NCI-H2081 treated with DMSO at 0.1 percent for 48 hours (cell line): ENCODE measurements at regions not wholly inside any gene's neighbourhood (a gene's known extent, or its start where the extent isn't known, plus 50 kb on each side); places are given as distances from the start of the nearest gene placed in this dataset.
"Not testable (repeated sequence)": the region's sequence is repeated elsewhere in the genome, so short reads cannot be mapped to it uniquely, and the experiment has no call there.

Source experiments
- DNase-seq: peaks from one replicate; lab custom pipeline; 2025; lab: John Stamatoyannopoulos, UW

DNA sequence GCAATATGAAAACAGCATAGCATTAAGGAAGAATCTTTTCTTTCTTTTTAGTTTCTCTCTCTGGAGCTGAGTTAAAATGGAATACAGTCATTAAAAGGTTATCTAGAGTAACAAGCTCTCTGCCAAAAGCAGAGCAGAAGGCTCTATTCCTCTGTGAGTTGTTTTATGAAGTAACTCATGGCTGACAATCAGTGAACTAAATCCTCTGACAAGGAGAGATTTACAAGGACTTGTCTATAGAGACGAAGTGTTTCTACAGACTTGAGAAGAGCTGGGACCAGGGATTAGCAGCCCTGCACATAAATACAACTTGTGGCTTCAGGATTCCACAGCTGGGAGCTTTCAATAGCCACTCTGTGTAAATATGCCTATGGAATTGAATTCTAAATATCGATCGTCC lies 192.5 kb upstream of the RAG2 start:
- DNase-seq: no peak

DNA sequence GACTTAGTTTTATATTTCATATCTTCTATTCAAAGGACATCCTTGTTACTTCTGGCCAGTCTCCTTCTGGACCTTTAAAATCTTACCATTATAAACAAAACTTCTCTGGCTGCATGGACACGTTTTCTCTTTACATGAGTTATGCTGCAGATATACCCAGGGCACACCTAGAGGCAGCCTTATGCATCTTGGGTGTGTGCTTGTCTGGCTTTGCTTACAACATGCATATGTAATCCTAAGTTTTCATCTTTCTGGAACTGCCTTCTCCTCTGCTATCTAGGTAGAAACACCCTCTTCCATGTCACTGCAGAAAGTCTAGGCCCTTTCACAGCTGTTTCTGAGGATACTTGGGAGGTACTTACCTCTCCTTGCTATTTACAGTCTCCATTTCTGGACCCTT lies 185.8 kb upstream of the RAG2 start:
- DNase-seq: no peak

DNA sequence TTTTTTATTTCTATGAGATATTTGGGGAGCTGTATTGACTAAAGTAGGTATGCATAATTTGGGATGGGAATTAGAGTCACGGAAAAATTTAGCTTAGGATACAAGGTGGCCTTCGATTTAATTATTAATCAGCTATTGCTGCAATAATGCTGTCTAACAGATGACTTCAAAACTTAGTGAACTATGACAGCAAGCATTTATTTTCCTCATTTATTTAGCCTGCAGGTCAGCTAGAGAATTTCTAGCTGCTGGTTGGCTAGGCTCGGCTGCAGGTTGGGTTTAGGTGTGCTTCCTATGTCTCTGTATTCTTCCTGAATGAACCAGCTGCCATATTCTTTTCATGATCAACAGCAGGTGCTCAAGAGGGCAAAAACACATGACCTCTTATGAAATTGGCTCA lies 181.8 kb upstream of the RAG2 start:
- no peak for DNase-seq

DNA sequence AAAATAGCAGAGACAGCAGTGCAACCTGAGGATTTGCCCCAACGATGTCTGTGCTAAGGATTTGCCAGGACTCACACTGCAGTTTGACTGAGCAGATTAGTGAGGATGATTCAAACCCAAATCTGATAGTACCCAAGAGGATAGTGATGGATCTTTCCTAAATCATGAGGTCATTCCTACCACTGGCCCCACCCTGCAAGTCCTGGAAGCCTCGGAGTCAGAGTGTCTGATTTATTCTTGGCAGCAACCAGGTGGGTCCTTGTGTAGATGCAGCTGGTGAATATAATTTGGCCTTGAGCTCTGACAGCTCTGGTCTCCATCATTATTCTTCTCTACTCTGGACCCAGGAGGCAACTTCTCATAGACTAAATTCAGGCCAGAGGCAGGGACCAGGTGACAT lies 179.3 kb upstream of the RAG2 start:
- no peak for DNase-seq

DNA sequence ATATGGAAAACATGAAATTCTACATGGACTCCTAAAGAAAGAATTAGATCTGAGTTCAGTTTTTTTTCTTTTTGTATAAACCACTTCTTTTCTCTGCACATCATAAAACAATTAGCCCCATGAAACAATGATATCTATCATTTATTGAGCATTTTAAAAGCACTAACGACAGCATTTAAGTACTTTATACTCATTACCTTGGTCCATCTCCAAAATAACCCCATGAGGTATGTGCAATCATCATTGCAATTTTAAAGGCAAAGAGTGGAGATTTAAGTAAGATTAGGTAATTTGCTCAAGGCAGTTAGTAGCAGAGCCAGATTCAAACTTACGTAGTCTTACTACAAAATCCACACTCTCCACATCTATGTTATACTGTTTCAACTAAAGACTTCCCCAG lies 177.7 kb upstream of the RAG2 start:
- DNase-seq: no peak

DNA sequence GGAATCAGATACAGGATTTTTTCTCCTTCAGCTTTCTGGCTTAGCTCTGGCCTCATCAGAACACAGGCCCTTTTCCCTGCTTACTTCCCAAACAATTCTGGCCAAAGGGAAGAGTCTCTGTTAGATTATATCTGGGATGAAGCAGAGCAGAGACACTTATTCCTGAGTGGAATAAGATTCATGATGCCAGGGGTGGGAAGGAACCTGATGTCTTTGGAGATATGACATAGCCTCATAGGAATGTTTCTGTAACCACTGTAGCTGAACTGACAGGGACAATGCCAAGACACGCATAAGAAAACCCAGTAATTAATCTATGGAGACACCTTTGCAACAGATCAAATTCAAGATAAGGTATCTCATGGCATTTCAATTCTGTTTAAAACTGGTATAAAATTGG lies 177.1 kb upstream of the RAG2 start:
- DNase-seq: no peak

DNA sequence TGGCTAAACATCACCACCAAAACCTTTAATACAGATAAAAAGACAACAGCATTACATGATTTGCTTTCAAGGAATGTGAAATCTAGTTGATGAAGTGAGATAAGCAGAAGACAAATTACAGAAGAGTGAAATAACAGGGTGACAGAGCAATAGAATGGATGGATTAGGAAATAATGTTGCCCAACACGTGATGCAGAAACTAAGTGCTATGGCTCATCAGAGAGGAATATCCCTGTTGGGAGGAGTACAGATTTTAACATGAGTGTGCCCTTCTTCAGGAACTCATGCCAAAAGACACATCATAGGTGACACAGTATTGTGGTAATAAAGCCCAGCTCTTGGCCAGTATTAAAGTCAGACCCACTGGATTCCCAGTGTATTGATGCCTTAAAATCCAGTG lies 176.6 kb upstream of the RAG2 start:
- no peak for DNase-seq

DNA sequence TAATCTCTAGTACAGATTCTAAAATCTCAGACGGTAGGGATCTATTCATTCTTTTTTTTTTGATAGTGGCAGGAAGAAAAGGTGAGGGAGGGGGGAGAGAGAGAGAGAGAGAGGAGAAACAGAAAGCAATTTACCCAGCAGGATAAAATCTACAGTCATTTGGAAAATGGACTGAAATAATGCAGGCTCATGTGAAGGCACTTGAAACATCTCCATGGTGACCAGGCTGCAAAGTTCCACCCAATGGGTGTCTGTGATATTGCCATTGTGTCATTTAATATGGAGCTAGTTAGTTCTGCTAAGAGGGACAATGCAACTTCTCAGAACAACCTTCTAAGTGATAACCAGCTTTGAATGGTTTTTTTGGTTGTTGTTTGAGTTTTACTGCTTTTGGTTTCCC lies 165.2 kb upstream of the RAG2 start:
- no peak for DNase-seq

DNA sequence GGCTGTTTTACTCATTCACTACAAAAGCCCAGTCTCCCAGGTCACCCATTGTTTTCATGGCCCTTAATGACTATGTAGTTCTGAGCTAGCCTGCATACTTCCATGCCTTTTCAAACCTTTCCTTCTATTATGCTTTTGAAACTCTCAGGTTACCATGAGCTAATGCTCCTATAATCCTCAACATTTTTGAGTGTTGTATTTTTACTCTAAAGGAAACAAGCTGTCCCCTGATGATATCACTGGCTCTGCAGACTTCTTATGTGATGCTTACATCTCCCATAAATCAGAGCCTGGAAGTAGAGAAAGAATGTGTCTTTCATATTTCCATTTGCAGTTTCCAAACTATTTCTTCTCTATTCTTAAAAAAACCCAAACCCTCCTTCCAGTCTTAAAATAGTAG lies 159.0 kb upstream of the RAG2 start:
- DNase-seq: no peak

DNA sequence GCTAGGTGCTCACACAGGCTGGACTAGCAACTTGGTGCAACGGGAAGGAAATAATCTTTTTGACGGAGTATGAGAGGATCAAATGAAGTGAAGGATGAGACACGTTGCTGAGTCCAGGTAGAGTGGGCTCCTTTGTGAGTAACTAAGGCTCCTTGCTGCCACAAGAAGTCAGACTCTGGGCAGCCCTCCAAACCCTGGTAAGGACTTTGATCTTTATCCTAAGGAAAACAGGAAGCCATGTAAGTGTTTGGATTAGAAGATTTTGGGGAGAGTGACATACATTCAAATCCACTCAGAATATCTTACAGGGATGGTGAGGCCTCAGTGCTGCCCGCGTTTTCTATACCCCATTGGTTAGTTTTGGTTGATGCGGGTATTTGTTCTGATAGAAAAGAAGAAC lies 155.9 kb upstream of the RAG2 start:
- no peak for DNase-seq

DNA sequence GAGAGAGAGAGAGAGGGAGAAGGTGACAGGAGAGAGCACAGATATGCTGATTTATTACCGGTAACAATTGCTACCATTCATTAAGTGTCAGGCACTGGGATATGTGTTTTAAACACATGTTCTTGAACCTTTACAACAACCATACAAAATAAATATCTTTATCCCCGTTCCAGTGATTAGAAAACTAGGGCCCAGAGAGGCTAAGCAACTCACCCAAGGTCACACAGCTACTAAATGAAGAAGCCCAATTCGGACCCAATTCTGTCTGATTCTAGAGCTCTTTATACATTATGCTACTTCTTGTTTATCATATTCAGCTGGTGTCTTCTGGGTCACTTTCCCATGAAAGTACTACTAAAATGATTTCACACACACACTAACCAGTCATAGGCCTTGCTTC lies 154.0 kb upstream of the RAG2 start:
- no peak for DNase-seq

DNA sequence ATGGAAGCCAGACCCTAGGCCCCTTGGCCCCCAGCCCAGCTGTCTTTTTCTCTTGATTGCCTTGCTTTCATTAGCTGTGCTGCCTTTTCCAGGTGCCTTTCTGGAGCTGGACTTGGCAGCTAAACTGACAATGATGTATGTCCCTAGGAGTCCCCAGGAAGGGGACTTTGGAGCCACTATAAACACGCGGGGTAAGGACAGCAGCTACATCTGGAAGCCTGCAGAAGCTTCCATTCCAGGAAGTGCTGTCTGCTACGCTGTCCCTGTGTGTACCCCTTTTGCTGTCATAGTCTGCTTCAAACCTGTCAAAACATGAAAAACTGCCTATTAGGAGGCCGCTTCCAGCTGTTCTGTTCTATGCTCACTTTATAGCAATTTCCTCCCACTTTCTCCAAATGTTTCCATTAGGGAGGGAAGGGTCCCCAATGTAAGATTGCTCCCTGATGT lies 153.3 kb upstream of the RAG2 start:
- DNase-seq: no peak

DNA sequence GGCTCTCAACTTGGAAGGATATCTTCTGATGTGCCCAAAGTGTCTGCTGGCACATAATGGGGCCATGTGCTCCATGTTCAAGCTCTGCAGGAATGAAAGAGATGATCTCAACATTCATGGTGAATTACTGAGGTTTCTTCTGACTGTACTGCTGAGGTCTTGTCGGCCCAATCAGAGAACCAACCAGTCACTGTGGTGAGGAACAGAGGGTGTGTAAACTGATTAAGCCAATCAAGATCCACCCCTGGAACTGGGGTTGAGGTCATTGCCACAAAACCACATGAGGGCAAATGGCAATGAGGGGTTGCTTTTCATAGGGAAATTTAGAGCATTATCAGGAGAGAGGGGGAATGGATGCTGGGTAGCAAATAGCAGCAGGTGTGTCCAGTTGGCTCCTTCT lies 152.3 kb upstream of the RAG2 start:
- DNase-seq: no peak

DNA sequence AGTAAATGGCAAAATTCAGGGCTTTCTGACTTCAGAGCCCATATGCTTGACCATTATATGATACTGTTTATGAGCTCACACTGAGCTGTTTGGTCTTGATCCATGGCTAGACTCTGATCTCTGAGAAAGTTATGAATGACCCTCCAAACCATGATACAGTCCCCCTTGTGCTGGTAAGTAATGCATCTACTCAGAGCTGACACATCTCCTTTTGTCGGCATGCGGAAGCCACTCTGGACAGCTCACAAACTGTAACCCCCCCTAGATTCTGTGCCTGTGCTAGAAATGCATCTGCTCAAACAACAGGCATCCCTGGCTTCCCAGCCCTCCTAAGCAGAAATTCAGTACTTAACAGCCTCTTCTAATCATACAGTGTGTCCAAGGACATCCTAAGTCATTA lies 150.8 kb upstream of the RAG2 start:
- no peak for DNase-seq

DNA sequence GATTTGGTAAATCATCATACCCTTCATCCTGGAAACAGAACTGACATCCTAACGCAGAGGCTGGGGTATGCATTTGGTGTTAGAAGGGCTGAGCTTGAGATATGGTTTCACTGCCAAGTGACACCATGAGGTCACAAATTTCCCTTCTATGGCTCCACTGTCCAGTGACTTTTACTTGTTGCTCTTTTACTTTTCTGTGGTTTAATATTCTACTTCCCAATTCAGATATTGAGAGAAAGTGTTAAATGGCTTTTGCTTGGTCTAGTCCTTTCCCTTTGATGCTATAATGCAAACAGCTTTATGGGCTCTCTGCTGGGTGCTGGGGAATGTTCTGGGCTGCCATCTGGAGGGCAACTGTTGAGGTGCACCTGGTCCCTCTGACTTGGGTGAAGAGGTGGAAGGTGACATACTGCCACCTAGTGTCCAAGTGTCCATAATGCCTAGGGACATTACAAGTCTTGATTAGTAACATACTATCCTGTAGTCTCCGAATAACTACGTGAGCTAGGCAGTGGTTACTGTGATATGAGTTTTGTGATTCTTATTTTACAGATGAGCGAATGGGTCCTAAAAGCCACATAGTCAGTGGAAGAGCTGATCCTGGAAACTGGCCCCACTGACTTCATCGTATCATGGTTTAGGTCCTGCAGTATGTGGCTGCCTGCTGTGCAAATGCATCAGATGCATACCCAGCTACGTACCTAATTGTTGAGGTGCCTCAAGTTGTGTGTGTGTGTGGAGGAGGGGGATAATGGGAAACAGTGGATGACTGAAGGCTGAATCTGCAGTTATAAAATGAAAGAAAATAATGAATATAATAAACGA lies 149.1 kb upstream of the RAG2 start:
- DNase-seq: peak; percentile 50

DNA sequence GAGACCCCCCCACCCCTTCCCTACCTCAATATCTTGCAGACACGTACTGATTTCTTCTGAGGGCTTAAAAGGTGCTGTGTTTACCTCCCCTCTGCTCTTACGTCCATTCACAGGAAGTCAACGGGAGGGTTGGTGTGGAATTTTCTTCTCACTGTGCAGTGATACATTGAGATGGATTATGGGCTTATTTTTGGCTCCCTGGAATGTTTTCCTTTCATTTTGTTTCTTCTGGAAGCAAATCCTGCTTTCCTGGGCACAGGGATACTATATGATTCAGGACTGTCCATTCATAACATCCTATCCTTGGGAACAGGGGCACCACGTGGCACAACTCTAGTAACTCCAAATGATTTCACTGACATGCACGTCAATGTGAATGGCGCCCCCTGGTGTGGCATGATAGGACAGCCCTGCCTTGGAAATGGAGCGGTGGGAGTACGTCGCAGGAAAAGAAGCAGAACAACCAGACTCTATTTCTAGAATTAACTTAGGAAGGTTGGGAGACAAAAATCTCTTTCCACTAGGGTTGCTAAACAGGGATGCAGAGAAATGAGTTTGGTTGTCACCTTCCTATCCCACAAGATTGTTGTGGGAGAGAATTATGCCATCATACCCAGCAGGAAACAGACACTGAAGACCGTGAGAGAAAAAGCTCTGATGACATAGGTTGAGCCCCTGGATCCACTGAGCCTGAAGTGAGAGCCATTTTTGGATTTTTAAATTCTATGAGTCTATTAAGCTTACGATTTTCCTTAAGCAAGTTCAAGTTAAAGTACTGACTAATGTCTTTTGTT lies 146.5 kb upstream of the RAG2 start:
- peak; percentile 22 for DNase-seq

DNA sequence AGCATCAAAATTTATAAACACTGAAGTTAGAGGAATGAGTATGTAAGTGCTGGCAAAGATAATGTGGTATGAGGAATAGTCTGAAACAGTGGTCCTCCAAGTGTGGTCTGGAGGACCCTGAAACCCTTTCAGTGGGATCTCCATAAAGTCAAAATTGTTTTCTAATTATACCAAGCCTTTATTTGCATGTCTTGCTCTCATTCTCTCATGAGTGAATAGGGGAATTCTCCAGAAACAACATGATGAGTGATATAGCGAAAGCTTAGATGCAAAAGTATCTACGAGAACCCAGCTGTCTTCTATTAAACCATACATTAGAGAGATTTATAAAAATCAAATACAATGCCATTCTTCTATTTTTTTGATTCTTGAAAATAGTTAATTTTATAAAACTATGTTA lies 145.0 kb upstream of the RAG2 start:
- no peak for DNase-seq

DNA sequence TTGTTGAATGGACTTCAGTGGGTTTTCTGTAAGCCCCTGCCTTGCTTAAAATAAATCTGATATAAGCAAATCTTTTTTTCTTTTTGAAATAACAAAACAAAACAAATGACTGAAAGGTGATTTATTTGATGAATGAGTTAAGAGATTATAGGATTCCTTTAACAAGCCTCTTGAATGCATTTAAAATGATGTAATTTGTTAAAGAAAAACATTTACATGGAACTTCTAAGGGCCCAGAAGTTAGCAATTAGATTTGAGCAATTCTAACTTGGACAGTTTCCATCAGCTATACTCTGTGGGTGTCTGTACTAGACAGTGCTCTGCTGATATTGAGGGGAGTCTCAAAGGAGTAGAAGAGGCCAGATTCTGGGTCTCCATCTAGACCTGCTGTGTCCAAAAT lies 143.5 kb upstream of the RAG2 start:
- DNase-seq: no peak

DNA sequence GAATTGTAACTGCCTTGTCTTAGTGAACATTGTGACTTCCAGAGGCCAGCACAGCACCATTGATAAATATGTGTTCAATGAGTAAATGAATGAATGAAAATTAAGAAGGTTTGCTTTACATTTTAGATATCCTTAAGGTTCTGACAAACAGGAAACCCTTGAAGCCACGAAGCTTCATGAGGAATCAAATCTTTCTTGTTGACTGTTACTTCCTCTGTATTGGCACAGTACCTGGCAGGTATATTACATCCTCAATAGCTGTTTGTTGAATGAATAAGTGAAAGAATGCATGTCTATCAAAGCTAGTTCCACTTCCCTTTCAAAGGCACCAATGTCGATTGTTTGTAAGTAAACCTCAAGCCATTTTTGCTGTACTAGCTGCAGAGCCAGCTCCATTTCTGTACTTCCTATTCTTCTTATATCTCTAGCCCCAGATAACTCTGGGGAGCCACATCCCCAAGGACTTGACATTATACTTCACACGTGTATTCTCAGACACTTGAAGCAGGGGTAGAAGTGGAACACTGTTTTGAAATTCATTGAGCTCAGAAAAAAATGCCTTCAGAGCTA lies 140.3 kb upstream of the RAG2 start:
- DNase-seq: no peak

DNA sequence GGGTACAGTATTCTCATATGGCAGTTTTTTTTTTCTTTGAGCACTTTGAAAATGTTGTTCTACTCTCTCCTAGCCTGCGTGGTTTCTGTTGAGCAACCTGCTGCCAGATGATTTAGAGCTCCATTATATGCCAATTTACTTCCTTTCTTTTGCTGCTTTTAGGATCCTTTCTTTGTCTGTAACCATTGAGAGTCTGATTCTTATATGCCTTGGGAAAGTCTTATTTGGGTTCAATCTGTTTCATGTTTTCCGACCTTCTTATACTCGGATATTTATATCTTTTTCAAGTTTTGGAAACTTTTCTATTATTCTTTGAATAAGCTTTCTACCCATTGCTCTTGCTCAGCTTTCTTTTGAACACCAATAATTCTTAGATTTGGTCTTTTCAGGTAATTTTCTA lies 138.1 kb upstream of the RAG2 start:
- no peak for DNase-seq

DNA sequence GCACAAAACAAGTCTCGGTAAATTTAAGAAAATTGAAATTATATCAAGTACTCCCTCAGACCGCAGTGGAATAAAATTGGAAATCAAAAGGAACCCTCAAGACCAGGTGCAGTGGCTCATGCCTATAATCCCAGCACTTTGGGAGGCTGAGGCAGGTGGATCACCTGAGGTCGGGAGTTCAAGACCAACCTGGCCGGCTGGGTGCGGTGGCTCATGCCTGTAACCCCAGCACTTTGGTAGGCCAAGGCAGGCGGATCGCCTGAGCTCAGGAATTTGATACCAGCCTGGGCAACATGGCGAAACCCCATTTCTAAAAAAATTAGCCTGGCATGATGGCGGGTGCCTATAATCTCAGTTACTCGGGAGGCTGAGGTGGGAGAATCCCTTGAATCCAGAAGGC lies 135.7 kb upstream of the RAG2 start:
- DNase-seq: not testable (repeated sequence)

DNA sequence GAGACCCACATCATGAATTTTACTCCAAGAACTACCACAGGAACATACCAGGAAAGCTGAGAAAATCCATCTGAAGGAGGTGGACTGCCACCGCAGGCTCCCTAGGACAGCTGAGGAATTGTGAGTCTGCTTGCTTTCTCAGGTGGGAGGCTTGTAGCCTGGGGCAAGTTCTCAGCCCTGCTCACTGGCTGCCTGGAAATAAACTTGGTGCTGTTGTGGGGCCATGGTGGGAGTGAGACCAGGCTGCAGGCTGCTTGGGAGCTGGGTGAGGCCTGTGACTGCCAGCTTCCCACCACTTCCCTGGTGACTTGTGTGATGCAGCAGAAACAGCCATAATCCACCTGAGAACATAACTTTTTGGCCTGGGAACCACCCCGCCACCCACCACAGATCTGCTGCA lies 132.7 kb upstream of the RAG2 start:
- DNase-seq: no peak

DNA sequence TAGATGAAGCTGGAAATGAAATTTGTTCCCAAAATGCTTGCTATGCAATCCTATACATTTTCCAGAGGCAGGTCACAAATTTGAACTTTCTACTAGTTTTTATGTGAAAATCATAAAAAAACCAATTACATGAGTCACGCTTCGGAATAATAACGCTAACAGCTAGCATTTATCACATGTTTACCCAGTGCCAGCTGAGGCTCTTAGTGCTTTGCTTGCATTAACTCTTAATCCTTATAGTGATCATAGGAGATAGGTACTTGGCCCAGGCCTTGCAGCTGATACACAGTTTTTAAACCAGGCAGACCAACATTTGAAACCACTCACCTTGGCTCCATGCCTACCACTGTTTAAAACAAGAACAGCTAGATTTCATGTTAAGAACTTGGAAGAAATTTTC lies 131.8 kb upstream of the RAG2 start:
- DNase-seq: no peak
